Left lung (tissue), 4 donors: ENCODE measurements at regions not wholly inside any gene's neighbourhood (a gene's known extent, or its start where the extent isn't known, plus 50 kb on each side); places are given as distances from the start of the nearest gene placed in this dataset.

ENCODE experiments used
- ATAC-seq: fragments of 200-7000 bp; cut with Tn5 transposase; one replicate; pipeline ENCODE4 v1.9.1; 2020; ENCODE audit warnings: moderate library complexity
- DNase-seq, 4 donors: peaks; one replicate each; pipeline ENCODE4 v3.0.0-alpha.2; 2013 to 2020
- H3K27ac ChIP-seq, 2 donors: fragments of 200-600 bp; sonication (generic) in 1 of 2; one replicate each; pipeline versions ENCODE4 v1.5.0 to v1.8.0; 2020 to 2021
- H3K27me3 ChIP-seq, 2 donors: fragments of 200-600 bp; sonication (generic) in 1 of 2; one replicate each; pipeline versions ENCODE4 v1.5.0 to v1.8.0; 2020 to 2021
- H3K36me3 ChIP-seq, 2 donors: fragments of 200-600 bp; sonication (generic) in 1 of 2; one replicate each; pipeline versions ENCODE4 v1.5.0 to v1.8.0; 2020 to 2021
- H3K4me1 ChIP-seq, 2 donors: fragments of 200-600 bp; one replicate each; pipeline ENCODE4 v1.8.0; 2021
- H3K4me3 ChIP-seq, 2 donors: fragments of 200-600 bp; sonication (generic) in 1 of 2; one replicate each; pipeline versions ENCODE4 v1.5.0 to v1.8.0; 2020 to 2021; ENCODE audit warnings: mild to moderate bottlenecking in 1 of 2
- H3K9me3 ChIP-seq, 2 donors: fragments of 200-600 bp; sonication (generic) in 1 of 2; one replicate each; pipeline versions ENCODE4 v1.5.0 to v1.8.0; 2020 to 2021
- intact Hi-C, 2 donors: fragments of 100-400 bp; cut with DNase I; formaldehyde crosslinking; loops; one replicate each; pipeline versions ENCODE4 v1.11.2 to v1.14.2; 2022
- TF ChIP-seq, protein P1 (sequence below), 2 donors: fragments of 200-600 bp; sonication (generic) in 1 of 2; IDR thresholded peaks; one replicate each; pipeline versions ENCODE4 v1.5.0 to v1.8.0; 2021; ENCODE audit warnings: antibody characterized with exemption in 2 of 2
- donor health status: DM: no; HTN: yes; CAD: no.
- donor health status: DM: no; HTN: no; CAD: no.

DNA sequence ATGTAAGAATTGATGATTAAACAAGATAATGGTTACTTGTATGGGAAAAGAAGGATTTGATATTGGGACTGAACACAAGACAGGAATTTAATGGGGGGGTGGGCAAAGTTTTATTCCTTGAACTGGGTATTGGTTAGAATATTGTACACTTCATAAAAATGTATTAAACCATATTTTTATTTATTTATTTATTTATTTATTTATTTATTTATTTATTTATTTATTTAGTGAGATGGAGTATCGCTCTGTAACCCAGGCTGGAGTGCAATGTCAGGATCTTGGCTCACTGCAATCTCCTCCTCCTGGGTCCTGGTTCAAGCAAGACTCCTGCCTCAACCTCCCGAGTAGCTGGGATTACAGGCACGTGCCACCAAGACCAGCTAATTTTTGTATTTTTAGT lies 287.1 kb upstream of the SLITRK5 start:
- no peak for DNase-seq
- Histone ChIP-seq H3K9me3 (peaks cover 0 to 4% of the 10 kb centered on the region in 2 donors), H3K27me3 (no peaks in the 10 kb centered on the region), H3K27ac (no peak overlapping the region), H3K4me1 (no peaks in the 10 kb centered on the region), H3K4me3 (no peak overlapping the region), H3K36me3 (no peaks in the 10 kb centered on the region)
- intact Hi-C loops, result no loop called here
- ATAC-seq, result no peak
- TF ChIP-seq, protein P1, sequence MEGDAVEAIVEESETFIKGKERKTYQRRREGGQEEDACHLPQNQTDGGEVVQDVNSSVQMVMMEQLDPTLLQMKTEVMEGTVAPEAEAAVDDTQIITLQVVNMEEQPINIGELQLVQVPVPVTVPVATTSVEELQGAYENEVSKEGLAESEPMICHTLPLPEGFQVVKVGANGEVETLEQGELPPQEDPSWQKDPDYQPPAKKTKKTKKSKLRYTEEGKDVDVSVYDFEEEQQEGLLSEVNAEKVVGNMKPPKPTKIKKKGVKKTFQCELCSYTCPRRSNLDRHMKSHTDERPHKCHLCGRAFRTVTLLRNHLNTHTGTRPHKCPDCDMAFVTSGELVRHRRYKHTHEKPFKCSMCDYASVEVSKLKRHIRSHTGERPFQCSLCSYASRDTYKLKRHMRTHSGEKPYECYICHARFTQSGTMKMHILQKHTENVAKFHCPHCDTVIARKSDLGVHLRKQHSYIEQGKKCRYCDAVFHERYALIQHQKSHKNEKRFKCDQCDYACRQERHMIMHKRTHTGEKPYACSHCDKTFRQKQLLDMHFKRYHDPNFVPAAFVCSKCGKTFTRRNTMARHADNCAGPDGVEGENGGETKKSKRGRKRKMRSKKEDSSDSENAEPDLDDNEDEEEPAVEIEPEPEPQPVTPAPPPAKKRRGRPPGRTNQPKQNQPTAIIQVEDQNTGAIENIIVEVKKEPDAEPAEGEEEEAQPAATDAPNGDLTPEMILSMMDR (IDR thresholded peaks at IDR 0.05), result no peak

DNA sequence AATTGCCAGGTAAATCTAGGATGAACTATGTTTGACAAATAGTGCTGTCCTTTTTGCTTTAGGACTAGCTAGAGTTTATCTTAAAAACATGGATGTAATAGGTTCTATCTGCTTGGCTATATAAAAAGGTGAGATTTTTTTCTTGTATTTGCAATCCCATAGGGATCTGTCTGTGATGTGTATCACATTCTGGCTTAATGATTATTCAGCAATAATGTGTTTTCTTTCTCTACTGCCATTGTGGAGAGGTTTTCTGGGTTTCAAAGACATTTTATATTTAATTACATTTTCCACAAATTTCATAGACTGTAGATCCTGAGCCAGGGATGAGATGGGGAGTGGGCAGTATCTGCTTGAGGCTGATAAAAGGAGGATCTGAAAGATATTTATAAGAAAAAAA lies 277.8 kb upstream of the SLITRK5 start:
- no peaks in the 10 kb centered on the region for H3K9me3 ChIP-seq
- DNase-seq (no peak), ATAC-seq (no peak)
- intact Hi-C loops, result no loop called here
- no peaks in the 10 kb centered on the region for H3K27me3 ChIP-seq
- H3K27ac ChIP-seq, result no peak overlapping the region
- TF ChIP-seq, protein P1 (IDR thresholded peaks at IDR 0.05), result no peak
- H3K36me3 ChIP-seq, result no peaks in the 10 kb centered on the region
- no peak overlapping the region for H3K4me3 ChIP-seq
- H3K4me1 ChIP-seq, result no peaks in the 10 kb centered on the region

DNA sequence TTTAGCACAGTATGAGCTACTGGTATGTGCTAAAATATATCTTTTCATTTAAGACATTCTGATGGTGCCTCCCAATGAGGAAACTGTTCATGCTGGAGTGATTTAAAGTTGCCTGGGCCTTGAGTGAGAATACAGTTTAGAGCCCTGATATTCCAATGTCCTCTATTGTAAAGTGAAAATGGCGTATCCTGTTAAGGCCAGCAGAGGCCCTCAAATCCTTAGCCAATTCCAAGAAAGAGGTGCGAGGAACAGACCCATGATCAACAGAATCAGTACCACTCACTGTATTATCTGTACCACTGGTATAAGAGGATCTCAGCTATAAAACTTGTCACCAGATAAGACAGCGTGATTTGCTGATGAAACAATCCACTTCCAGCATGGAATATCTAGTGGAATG lies 273.1 kb upstream of the SLITRK5 start:
- H3K4me3 ChIP-seq, result no peak overlapping the region
- ATAC-seq, result no peak
- no peaks in the 10 kb centered on the region for H3K9me3 ChIP-seq
- TF ChIP-seq, protein P1 (IDR thresholded peaks at IDR 0.05), result no peak
- intact Hi-C loops, result no loop called here
- no peaks in the 10 kb centered on the region for H3K4me1 ChIP-seq
- no peaks in the 10 kb centered on the region for H3K36me3 ChIP-seq
- no peak for DNase-seq
- H3K27ac ChIP-seq, result no peak overlapping the region
- no peaks in the 10 kb centered on the region for H3K27me3 ChIP-seq

DNA sequence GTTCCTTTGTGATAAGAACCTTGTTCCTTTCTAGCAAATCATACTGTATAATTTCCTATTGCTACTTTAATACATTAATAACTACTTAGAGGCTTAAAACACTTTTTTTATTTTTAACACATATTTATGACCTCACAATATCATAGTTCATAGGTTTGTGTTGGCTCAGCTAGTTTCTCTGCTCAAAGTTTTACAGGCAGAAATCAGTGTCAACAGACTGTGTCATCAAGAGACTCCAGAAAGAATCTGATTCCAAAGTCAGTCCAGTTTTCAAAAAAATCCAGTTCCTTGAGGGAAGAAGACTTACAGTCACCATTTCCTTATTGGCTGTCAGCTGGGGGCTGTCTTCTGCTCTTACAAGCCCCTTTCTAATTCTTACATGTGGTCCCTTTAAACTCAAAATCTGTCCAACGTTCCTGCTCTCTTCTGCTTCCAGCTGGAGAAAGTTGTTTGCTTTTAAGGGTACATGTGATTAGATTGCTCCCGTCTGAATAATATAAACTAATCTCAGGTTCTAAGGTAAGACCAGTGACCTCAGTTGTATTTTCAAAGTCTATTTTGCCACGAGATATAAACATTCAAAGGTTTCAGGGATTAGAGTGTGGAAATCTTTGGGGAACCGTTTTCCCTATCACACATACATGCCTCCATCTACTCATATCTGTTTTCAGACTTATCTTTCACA lies 267.3 kb upstream of the SLITRK5 start:
- ATAC-seq (no peak), DNase-seq (no peak)
- no peaks in the 10 kb centered on the region for H3K9me3 ChIP-seq
- TF ChIP-seq, protein P1 (IDR thresholded peaks at IDR 0.05), result no peak
- H3K4me3 ChIP-seq, result no peak overlapping the region
- no peaks in the 10 kb centered on the region for H3K36me3 ChIP-seq
- intact Hi-C loops, result no loop called here
- H3K27me3 ChIP-seq, result no peaks in the 10 kb centered on the region
- no peaks in the 10 kb centered on the region for H3K4me1 ChIP-seq
- no peak overlapping the region for H3K27ac ChIP-seq

DNA sequence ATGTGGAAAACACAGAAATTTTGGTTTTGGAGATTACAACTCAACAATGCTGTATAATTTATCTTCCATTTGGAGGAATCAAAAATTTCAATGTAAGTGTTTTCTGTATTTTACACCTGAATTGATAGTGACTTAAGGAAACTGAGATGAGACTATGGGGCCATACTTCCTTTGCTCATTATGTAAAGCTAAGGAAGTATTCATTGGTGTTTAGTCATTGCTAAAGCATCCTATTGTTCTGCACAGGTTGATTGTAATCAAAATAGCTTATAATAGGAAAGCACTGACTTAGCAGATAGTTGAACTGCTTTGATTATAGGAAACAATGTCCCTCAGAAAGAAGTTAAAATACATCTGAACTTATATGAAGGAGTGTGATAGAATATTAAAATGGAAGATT lies 244.4 kb upstream of the SLITRK5 start:
- intact Hi-C loops, result no loop called here
- DNase-seq (no peak), ATAC-seq (no peak)
- Histone ChIP-seq H3K9me3 (no peaks in the 10 kb centered on the region), H3K4me1 (no peaks in the 10 kb centered on the region), H3K27ac (no peak overlapping the region), H3K4me3 (no peak overlapping the region), H3K27me3 (no peaks in the 10 kb centered on the region), H3K36me3 (no peaks in the 10 kb centered on the region)
- TF ChIP-seq, protein P1 (IDR thresholded peaks at IDR 0.05), result no peak
